ENCODE measurements at regions not wholly inside any gene's neighbourhood (a gene's known extent, or its start where the extent isn't known, plus 50 kb on each side); places are given as distances from the start of the nearest gene placed in this dataset.

DNA sequence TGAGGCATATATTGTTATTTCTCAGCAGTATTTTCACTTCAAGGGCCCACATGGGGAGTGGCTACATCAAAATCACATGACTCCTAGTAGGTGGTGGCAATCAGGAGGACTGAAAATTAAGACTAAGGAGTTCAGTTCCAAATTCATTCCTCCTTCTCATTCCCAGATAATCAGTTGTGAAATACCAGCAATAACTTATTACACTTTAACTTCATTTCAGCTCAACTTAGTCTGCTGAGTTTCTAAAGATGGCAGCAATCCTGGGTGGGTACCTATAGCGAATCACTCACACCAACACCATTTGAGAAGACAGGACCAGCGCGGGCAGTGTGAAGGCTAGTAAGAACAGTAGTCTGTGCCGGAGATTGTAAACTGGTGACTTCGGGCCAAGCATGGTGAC lies 63.9 kb upstream of the SLC10A2 start:
- DNase-seq (ENCODE audit: low read depth), result no peak
